Activated CD8-positive, alpha-beta T cell treated with anti-CD3 and anti-CD28 coated beads for 36 hours (primary cell): ENCODE measurements at regions not wholly inside any gene's neighbourhood (a gene's known extent, or its start where the extent isn't known, plus 50 kb on each side); places are given as distances from the start of the nearest gene placed in this dataset.
A peak's percentile ranks its signal among the peaks of the same experiment; 100 is the strongest.

Experiments
- ATAC-seq: fragments of 200-7000 bp; cut with Tn5 transposase; one replicate; pipeline ENCODE4 v1.10.0; 2021; ENCODE audit warnings: mild to moderate bottlenecking, moderate library complexity
- CTCF ChIA-PET: fragments of 350-600 bp; sonication (Branson Sonifier 250); formaldehyde crosslinking; loops from one replicate; lab custom pipeline; 2021; ENCODE audit warnings: antibody characterized with exemption; lab: Charles Lee
- POLR2A ChIA-PET: fragments of 350-600 bp; sonication (Branson Sonifier 250); formaldehyde crosslinking; loops from one replicate; lab custom pipeline; 2021; ENCODE audit warnings: antibody characterized with exemption; lab: Charles Lee
- DNase-seq: peaks from one replicate; pipeline ENCODE4 v3.0.0-alpha.2; 2020
- H3K27ac Mint-ChIP-seq: one replicate; pipeline ENCODE4 v1.8.0; 2021; ENCODE audit warnings: mild to moderate bottlenecking, mixed read lengths
- H3K27me3 Mint-ChIP-seq: one replicate; pipeline ENCODE4 v1.8.0; 2021; ENCODE audit warnings: mixed read lengths
- H3K36me3 Mint-ChIP-seq: one replicate; pipeline ENCODE4 v1.8.0; 2021; ENCODE audit warnings: low read depth, mixed read lengths
- H3K4me1 Mint-ChIP-seq: one replicate; pipeline ENCODE4 v1.8.0; 2021; ENCODE audit warnings: low read depth, mixed read lengths
- H3K4me3 Mint-ChIP-seq: one replicate; pipeline ENCODE4 v1.8.0; 2021; ENCODE audit warnings: mild to moderate bottlenecking, moderate library complexity, mixed read lengths
- H3K9me3 Mint-ChIP-seq: one replicate; pipeline ENCODE4 v1.8.0; 2021; ENCODE audit warnings: mixed read lengths
- intact Hi-C: fragments of 100-400 bp; cut with micrococcal nuclease; formaldehyde crosslinking; loops from one replicate; pipeline ENCODE4 v1.10.0; 2022
- TF ChIP-seq, protein P1 (sequence below): fragments of 200-600 bp; IDR thresholded peaks from one replicate; pipeline ENCODE4 v1.8.0; 2022; ENCODE audit warnings: antibody characterized with exemption, mild to moderate bottlenecking

GRCh38 chr5:152102057-152102456, 177.4 kb upstream of the GLRA1 start:
- DNase-seq (no peak), ATAC-seq (no peak)
- intact Hi-C loops: no loop called here
- H3K4me1 Mint-ChIP-seq: peaks cover 7% of the 10 kb centered on the region
- H3K27me3 Mint-ChIP-seq: peaks cover 8% of the 10 kb centered on the region
- H3K27ac Mint-ChIP-seq: no peak overlapping the region
- H3K9me3 Mint-ChIP-seq: peaks cover 16% of the 10 kb centered on the region
- H3K36me3 Mint-ChIP-seq: peaks cover 3% of the 10 kb centered on the region
- no peak overlapping the region for H3K4me3 Mint-ChIP-seq
- ChIA-PET CTCF (interaction anchor here (1.4 kb wide), 1 partner anchor 40 kb away, joined by 3 read pairs; no protein-coding TSS in a partner anchor), POLR2A (no interaction called here)
- TF ChIP-seq, protein P1, sequence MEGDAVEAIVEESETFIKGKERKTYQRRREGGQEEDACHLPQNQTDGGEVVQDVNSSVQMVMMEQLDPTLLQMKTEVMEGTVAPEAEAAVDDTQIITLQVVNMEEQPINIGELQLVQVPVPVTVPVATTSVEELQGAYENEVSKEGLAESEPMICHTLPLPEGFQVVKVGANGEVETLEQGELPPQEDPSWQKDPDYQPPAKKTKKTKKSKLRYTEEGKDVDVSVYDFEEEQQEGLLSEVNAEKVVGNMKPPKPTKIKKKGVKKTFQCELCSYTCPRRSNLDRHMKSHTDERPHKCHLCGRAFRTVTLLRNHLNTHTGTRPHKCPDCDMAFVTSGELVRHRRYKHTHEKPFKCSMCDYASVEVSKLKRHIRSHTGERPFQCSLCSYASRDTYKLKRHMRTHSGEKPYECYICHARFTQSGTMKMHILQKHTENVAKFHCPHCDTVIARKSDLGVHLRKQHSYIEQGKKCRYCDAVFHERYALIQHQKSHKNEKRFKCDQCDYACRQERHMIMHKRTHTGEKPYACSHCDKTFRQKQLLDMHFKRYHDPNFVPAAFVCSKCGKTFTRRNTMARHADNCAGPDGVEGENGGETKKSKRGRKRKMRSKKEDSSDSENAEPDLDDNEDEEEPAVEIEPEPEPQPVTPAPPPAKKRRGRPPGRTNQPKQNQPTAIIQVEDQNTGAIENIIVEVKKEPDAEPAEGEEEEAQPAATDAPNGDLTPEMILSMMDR: no peak

GRCh38 chr5:152100462-152100861, 175.8 kb upstream of the GLRA1 start:
- POLR2A ChIA-PET: no interaction called here
- Mint-ChIP-seq H3K4me3 (no peak overlapping the region), H3K4me1 (peaks cover 8% of the 10 kb centered on the region), H3K36me3 (peaks cover 3% of the 10 kb centered on the region), H3K9me3 (peaks cover 16% of the 10 kb centered on the region), H3K27ac (no peak overlapping the region), H3K27me3 (peaks cover 8% of the 10 kb centered on the region)
- TF ChIP-seq, protein P1: no peak
- ATAC-seq: no peak
- CTCF ChIA-PET: no interaction called here
- intact Hi-C loops: no loop called here
- DNase-seq: no peak

- Mint-ChIP-seq H3K4me1 (peaks cover 4% of the 10 kb centered on the region), H3K27me3 (peaks cover 2% of the 10 kb centered on the region), H3K4me3 (no peak overlapping the region), H3K36me3 (no peaks in the 10 kb centered on the region), H3K27ac (no peak overlapping the region), H3K9me3 (no peaks in the 10 kb centered on the region)
- CTCF ChIA-PET: interaction anchor here (1.6 kb wide), 1 partner anchor 46 kb away, joined by 3 read pairs; no protein-coding TSS in a partner anchor
- TF ChIP-seq, protein P1: no peak
- DNase-seq (no peak), ATAC-seq (peak; percentile 10)
- POLR2A ChIA-PET: no interaction called here
- intact Hi-C loops: no loop called here
These were observed 172.5 kb upstream of the GLRA1 start for GRCh38 chr5:152097128-152097527.

- Mint-ChIP-seq H3K36me3 (no peaks in the 10 kb centered on the region), H3K27ac (no peak overlapping the region), H3K4me1 (peaks cover 4% of the 10 kb centered on the region), H3K27me3 (no peaks in the 10 kb centered on the region), H3K4me3 (no peak overlapping the region), H3K9me3 (no peaks in the 10 kb centered on the region)
- DNase-seq: no peak
- TF ChIP-seq, protein P1: no peak
- ChIA-PET CTCF (no interaction called here), POLR2A (interaction anchor here (0.7 to 1.1 kb wide), 2 partner anchors 10 to 12 kb away, joined by 3 read pairs; no protein-coding TSS in a partner anchor)
- no peak for ATAC-seq
- intact Hi-C loops: no loop called here
These were observed 170.1 kb upstream of the GLRA1 start for GRCh38 chr5:152094716-152095115.

DNA sequence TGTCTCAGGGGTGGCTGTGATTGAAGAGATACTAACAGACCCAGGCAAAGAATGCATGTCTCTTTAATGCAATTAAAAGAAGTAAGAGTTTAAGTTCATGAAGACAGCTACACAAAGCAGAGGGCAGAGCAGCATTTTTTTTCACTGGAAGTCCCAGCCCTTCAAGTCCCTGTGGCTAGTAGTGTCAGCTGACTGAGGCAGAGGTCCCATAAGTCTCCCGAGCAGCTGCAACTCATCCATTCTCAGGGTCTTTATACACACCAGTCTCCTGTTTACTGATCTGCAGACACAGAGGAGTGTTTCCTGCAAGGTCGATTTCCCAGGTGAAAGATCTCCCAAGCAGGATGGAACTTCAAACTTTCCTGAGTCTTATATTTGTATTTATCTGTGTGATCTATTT, 169.4 kb upstream of the GLRA1 start:
- H3K9me3 Mint-ChIP-seq: no peaks in the 10 kb centered on the region

More for the DNA sequence above, 169.4 kb upstream of the GLRA1 start:
- H3K36me3 Mint-ChIP-seq: no peaks in the 10 kb centered on the region
- no peak for DNase-seq
- ChIA-PET POLR2A (interaction anchor here (0.7 to 1.1 kb wide), 2 partner anchors 9 to 11 kb away, joined by 3 read pairs; no protein-coding TSS in a partner anchor), CTCF (no interaction called here)
- no peak overlapping the region for H3K27ac Mint-ChIP-seq
- H3K4me3 Mint-ChIP-seq: no peak overlapping the region
- no peaks in the 10 kb centered on the region for H3K27me3 Mint-ChIP-seq
- H3K4me1 Mint-ChIP-seq: peaks cover 4% of the 10 kb centered on the region
- TF ChIP-seq, protein P1: no peak
- intact Hi-C loops: no loop called here
- no peak for ATAC-seq
